GM06990 (cell line): ENCODE measurements at regions not wholly inside any gene's neighbourhood (a gene's known extent, or its start where the extent isn't known, plus 50 kb on each side); places are given as distances from the start of the nearest gene placed in this dataset.

Source experiments
- DNase-seq: peaks from one replicate; pipeline ENCODE4 v3.0.0-alpha.2; 2011; ENCODE audit not compliant: insufficient read length; ENCODE audit errors: extremely low read depth
- H3K27me3 ChIP-seq: replicated peaks from 2 replicates; pipeline ENCODE4 v1.6.0; 2011; ENCODE audit warnings: low read length; ENCODE audit not compliant: control insufficient read depth, insufficient read depth
- H3K36me3 ChIP-seq: 2 replicates; pipeline ENCODE4 v1.5.1; 2011; ENCODE audit warnings: low read length; ENCODE audit not compliant: control insufficient read depth, insufficient read depth
- H3K4me3 ChIP-seq: replicated peaks from 2 replicates; pipeline ENCODE4 v1.5.1; 2011; ENCODE audit warnings: low read depth, mild to moderate bottlenecking, control low read depth, low read length
- CTCF ChIP-seq: IDR thresholded peaks from 2 replicates; pipeline ENCODE4 v1.5.1; 2011; ENCODE audit warnings: low read length, control low read depth, mild to moderate bottlenecking, inconsistent platforms; ENCODE audit not compliant: insufficient read depth, poor library complexity, severe bottlenecking

- no peak overlapping the region for H3K4me3 ChIP-seq
- no peak for TF ChIP-seq CTCF
- no peak for DNase-seq
- no peaks in the 10 kb centered on the region for H3K27me3 ChIP-seq
- no peaks in the 10 kb centered on the region for H3K36me3 ChIP-seq
These were observed 209.6 kb upstream of the TNP1 start for GRCh38 chr2:217069263-217070042.

- H3K27me3 ChIP-seq, result no peaks in the 10 kb centered on the region
- H3K4me3 ChIP-seq, result no peak overlapping the region
- H3K36me3 ChIP-seq, result no peaks in the 10 kb centered on the region
- DNase-seq, result no peak
- no peak for TF ChIP-seq CTCF
These were observed 208.9 kb upstream of the TNP1 start for GRCh38 chr2:217068677-217069250.

GRCh38 chr2:217067787-217068186 lies 207.9 kb upstream of the TNP1 start:
- TF ChIP-seq CTCF, result no peak
- no peaks in the 10 kb centered on the region for H3K27me3 ChIP-seq
- H3K4me3 ChIP-seq, result no peak overlapping the region
- no peaks in the 10 kb centered on the region for H3K36me3 ChIP-seq
- no peak for DNase-seq

- no peak for DNase-seq
- no peak for TF ChIP-seq CTCF
- no peaks in the 10 kb centered on the region for H3K36me3 ChIP-seq
- H3K4me3 ChIP-seq, result no peak overlapping the region
- H3K27me3 ChIP-seq, result no peaks in the 10 kb centered on the region
These were observed 206.8 kb upstream of the TNP1 start for GRCh38 chr2:217066510-217067270.

GRCh38 chr2:217065695-217066405 lies 206.0 kb upstream of the TNP1 start:
- Histone ChIP-seq H3K27me3 (no peaks in the 10 kb centered on the region), H3K36me3 (no peaks in the 10 kb centered on the region), H3K4me3 (no peak overlapping the region)
- no peak for TF ChIP-seq CTCF
- DNase-seq, result no peak
